Fibroblast of upper back skin (primary cell): ENCODE measurements at regions not wholly inside any gene's neighbourhood (a gene's known extent, or its start where the extent isn't known, plus 50 kb on each side); places are given as distances from the start of the nearest gene placed in this dataset.
"Not testable (repeated sequence)": the region's sequence is repeated elsewhere in the genome, so short reads cannot be mapped to it uniquely, and the experiment has no call there.

Source experiments
- DNase-seq: peaks from one replicate; pipeline ENCODE4 v3.0.0-alpha.2; 2013

DNA sequence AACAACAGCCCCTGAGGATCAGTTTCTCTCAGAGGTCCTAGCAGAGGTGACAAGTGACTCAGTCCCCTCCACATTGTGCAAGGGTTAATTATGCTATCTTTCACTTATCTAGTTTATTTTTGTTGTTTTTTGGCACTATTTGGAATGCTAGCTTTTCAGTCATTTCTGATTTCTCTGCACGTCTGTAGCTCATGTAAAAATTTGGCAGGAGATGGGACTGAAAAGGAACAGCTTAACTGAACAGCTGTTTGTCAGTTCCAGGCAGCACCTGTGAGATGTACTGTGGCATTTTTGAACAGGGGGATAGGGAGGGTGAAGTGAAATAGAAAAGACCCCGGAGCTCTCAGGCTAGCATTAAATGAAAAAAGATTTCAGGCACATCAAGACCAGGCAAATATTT, 313.5 kb downstream of the SUCLA2 start:
- DNase-seq, result no peak

DNA sequence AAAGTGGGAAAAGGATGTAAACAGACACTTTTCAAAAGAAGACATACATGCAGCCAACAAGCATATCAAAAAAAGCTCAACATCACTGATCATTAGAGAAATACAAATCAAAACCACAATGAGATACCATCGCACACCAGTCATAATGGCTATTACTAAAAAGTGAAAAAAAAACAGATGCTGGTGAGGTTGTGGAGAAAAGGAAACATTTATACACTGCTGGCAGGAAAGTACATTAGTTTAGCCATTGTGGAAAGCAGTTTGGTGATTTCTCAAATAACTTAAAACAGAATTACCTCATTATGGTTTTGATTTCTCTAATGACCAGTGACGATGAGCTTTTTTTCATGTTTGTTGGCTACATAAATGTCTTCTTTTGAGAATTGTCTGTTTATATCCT, 315.9 kb downstream of the SUCLA2 start:
- DNase-seq, result not testable (repeated sequence)

DNA sequence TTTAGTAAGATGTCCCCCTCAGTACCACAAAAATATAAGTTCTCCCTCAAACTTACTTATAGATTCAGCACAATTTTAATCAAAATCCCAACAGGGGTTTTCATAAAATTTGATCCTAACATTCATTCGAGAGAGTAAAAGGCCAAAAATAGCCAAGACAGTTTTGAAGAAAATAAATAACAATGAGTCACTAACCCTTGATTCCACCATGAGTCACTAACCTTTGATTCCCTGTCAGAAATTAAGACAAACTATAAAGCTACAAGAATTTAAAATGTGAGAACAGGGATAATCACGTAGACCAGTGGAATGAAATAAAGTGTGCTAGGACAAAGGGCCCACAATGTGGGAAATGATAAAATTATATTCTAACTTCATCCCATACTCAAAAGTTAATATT, 320.3 kb downstream of the SUCLA2 start:
- peak; percentile 50 for DNase-seq

DNA sequence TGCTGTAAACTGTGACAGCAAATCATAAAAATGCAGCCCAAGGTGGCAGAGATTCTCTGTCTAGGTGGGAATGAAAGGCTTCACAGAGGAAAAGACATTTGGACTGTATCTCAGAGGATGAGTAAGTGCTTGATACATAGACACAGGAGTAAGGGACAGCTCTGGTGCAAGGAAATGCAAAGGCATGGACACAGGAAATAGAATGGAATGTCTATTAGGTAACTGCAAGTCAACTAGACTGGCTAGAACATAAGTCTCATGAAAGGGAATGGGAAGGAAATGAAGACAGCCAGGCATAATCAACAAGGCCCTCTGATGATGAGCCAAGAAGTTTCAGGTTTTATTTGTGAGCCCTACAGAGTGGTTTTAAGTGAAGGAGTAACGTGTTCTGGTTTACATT, 321.7 kb downstream of the SUCLA2 start:
- peak; percentile 75 for DNase-seq

DNA sequence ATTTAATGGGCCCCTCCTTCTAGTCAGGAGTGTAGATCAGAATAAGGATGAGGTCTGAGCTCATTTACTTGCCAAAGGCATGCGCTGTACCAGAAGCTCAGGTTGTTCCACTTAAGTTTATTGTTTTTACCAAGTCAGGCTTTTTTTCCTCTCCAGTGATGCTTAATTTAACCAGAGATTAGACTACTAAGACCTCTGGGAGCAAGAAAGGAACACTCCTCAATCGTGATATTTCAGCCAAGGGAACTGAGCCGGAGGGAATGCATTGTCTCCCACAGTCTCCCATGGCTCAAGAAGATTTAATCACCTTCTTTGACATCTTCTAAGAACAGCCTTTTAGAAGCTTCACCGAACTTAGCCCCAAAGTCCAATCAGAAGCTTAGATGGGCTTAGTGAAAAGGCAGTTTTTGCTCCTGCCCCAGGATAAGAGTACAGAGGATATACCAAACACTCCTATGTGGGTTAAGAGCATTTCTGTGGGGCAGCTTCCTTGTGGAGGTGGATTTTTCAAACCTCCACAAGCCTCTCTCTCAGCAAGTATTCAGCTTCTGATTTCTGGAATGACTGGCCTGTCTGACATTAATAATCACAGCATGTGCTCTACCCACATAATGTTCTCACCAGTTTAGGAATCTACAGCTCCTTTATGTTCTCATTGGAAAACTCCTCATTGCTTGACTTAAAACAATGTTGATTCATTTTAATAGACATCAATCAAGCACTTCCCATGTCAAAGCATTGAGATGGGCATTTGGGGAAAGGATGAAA, 322.7 kb downstream of the SUCLA2 start:
- DNase-seq, result peak; percentile 88

DNA sequence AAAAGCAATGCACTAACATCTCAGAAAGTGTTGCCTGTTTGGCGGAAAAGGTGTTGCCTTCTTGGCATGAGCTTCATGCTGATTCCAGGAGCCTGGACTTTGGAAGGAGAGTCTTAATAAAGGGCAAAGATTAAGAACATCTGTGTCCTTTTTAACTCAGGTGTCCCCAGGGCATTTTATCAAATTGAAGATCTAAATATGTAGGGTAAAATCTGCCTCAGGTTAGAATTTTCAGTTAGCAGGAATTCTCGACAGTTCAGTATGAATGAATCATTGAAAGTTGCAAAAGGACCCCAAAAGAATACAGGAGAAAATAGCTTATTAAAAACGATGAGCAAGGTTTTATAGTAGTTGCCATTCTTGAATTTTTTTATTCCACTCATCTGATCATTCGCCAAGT, 325.2 kb downstream of the SUCLA2 start:
- DNase-seq, result no peak

DNA sequence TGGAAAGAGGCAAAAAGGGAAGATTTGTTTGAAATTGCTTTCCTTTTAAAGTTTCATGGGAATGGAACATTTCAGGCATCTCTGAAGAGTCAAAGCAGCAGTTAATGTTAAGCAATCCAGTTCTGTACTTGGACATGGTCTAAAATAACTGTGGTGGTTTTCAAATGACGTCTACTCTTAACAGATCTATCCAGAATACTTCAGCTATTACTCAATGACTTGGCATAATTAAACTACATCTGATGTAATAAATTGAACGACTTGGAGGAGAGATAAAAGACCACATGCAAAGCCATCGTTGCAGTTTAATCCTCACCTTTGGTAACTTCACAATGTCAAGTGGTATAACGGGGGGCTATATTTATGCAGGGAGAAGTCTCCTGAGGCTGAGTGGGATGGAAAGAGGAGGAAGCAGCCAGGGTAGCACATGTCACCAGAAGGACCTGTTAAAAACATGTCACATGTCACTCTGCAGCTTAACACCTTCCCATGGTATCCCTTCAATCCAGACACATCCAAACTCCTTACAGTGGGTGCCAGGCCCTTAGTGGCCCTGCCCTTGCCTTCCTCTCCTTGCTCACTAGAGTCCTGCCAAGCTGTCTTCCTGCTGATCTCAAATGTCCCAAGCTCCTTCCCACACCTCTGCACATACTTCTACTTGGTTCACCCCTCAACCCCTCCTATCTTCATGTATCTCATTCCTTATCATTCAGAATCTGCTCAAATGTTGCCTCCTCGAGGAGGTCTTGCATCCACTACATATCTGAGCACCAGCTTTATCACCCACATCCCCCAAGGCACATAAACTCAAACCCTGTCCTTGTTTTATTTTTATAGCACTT, 327.8 kb downstream of the SUCLA2 start:
- DNase-seq, result peak; percentile 94

DNA sequence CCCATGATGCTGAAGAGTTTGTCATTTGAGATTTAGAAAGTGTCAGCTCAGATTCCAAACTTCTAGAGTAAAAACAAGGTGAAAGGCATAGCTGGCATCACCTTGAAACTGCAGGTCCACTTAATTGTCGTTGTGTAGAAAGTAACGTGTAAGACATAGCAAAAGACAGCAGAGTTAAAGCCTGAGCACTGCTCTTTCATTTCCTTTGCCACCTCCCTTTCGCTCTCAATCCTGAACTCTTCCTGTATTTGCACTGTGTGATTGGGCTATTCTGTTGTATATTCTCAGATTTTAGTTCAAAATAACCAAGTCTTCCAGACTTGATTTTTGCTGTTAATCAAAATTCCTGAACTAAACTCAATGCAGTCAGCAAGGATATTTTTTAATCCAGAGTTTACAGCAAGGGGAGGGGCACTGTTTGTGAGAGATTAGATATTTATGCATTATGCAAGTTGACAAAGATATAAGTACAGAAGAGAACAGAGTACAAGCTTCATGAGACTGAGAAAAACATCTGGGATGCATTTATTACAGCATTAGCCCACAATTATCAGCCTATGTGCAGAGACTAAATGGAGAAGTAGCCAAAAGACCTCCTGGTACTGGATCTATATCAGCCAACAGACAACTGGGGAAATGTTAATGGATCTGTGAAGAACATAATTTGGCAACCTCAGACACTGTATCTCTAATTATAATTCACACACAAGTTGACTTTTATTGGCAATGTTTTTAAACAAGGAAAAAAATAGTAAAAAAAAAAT, 328.6 kb downstream of the SUCLA2 start:
- peak; percentile 60 for DNase-seq

DNA sequence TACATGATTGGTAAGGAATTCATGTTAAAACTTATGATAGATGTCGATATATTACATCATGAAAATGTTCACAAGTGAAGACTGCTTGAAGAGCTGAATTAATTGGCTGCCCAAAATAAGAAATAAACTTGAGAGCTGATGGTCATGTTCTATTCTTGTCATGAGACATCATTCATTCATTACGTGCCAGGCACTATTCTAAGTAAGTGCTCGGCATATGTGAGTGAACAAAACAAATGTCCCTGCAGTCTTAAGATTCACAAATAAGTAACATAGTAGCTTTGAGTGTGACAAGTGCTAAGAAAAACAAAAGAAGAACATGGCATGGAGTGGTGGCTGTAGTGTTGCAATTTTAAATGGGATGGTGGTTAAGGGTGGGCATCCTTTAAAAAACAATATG, 329.3 kb downstream of the SUCLA2 start:
- DNase-seq, result no peak

DNA sequence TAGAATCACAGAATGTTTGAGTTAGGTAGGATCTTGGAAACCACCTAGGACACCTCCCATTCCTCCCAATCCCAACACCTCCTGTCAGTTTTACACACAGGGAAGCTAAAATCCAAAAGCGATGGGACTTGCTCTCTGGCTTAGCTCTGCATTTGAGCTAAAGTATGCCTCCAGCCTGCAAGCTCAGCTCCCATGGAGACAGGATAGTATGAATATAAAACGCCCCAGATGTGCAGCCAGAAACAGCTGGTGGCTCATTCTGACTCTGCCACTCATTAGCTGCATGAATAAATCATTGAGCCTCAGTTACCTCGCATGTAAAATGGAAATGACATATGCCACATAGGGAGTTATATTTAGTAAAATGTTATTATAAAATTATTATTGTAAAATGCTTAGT, 336.0 kb downstream of the SUCLA2 start:
- no peak for DNase-seq

DNA sequence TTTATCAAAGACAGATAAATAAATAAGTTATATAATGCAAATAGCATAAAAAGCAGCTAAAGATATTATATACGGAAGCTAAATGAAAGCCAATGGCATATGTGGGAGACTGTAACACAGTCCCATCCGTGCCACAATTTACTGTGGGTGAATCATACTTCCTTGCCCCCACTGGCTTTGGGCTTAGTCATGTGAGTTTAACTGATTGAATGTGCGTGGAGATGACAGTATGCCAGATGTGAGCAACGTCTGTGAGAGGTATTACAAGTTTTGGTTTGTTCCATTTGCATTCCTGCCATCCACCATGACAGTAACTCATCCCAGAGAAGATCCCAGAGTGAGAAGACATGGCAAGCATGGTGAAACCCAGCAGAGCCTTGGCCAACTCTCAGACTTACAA, 340.0 kb downstream of the SUCLA2 start:
- peak; percentile 88 for DNase-seq

DNA sequence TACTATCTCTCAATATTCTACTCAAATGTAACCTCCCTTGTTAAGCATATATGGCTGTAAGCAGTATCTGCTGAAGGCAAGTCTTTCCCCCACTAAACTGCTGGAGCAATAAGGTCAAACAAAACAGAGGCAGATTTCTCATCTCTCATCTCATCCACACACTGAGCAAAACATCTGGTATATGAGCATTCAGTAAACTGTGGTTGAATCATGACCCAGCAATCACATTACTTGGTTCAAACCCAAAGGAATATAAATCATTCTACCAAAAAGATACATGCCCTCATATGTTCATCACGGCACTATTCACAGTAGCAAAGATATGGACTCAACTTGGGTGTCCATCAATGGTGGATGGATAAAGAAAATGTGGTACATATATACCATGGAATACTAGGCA, 344.4 kb downstream of the SUCLA2 start:
- DNase-seq, result no peak

DNA sequence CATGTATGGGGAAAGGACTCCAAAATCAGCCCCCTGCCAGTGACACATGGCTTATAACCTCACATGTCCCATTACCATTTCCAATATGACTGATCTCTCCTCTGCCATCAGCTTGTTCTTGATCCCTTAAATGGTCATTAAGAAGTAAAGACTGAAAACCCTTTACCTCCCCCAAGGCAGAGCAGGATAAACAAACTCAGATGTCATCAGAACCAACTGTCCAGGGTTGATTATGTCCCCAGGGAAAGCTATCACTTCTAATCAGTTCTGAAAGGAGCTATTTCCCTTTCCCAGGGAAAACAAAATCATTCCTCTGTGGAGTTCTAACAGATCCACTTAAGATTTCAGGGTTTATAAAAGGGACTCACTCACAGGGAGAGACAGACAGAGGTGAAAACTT, 350.9 kb downstream of the SUCLA2 start:
- no peak for DNase-seq

DNA sequence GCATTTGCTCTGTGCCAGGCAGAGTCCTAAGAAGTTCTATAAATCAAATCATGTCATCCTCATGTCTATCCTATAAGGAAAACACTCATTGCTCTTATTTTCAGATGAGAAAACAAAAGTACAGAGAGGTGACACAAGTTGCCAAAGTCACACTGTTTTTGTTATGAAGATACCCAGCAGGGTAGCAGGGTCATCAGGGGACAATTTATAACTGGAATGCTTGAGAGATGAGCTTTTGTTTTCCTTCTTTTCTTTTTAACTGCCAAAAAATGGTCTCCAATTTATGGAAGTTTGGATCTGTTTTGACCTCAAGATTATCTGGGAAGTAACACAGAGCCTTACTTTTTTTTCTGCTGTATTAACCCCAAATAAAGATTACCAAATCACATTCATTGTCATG, 354.1 kb downstream of the SUCLA2 start:
- DNase-seq, result no peak

DNA sequence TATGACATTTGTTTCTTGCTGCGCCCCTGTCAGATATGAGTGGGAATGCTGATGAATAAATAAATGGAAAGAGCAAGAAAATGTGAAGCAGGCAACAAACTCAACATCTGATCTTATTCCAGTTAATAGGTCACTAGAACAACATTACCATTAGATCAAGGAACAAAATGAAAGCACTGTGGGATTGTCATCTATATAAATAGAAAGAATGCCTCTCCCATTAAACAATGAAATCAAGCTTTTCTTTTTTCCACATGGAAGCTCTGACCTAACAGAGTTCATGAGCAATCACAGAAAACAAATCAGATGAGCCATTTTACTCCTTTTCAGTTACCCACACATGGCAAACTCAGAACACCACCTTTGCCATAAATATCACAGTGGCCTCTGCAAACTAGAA, 354.8 kb downstream of the SUCLA2 start:
- no peak for DNase-seq

DNA sequence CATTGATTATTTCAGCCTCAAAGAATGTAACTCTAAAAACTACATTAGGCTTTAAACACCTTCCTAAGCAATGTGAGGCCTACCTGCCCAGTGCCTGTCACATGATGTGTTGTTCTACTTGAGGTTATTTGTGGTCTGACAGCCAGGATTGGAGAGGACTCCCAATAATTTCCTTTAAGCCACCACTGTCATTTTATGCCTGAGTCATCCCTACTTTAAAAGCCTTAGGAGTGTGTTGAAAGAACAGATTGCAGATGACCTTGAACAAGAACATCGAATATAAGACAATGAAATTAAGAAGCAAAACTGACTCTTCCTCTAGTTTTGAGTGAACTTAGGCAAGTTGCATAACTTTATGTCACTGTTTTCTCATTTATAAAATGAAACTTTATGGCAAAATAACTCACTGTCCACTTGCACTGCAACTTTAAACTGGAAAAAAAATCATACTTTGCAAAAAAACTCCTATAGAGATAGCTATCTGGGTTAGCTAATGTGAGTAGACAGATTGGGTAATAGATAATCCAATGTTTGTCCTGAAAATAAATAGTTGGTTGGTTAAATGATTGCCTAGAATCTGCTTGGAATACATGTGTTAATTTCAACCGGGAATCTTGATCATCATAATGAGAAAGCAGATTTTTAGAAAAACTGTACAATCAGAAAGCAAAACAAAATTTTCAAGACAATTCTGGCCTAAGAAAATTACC, 361.2 kb downstream of the SUCLA2 start:
- no peak for DNase-seq

DNA sequence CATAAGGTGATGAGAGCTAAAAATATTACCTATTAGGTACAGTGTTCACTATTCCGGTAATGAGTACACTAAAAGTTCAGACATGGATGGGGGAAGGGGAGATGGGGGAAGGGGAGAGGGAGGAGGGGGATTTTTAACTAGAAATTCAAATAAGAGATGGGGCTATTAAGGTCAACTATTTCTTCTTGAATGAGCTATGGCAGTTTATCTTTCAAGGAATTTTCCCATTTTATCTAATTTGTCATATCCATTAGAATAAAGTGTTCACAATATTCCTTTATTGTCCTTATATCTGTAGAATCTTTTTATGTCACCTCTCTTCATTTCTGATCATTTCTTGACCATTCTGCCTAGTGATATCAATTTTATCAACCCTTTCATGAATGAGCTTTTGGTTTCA, 362.4 kb downstream of the SUCLA2 start:
- DNase-seq, result no peak

DNA sequence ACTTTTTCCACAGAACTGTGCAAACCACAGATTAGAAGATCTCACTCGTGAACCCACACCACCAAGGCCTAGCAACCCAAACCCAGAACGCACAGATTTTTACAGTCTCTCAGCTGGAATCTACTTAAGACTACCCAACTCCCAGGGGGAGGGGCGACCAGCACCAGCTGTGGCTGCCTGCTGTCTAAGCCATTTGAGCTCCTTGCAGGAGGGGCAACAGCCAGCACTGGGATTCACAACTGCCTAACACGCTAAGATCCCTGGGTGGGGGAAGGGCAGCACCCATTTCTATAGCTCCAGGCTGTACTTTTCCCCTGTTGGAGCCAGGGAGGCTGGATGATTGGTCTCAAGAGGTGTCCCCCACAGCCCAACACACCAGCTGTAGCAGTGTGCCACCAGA, 368.8 kb downstream of the SUCLA2 start:
- no peak for DNase-seq

DNA sequence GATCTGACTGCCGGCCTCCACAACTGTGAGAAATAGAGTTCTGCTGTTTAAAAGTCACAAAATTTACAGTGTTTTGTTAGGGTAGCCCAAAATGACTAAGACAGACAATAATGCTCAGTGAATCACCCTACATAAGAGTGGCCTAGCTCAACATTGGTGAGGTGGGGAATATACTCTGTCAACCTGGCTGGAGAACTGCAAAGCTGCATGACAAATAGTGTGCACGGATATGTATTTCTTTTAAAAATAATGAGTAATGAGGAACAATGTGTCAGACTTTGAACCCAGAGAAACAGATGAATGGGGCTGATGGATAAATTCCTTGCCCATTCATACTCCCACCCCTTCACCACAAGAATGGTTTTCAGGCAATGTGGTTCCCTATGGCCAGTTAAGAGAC, 372.4 kb downstream of the SUCLA2 start:
- DNase-seq, result peak; percentile 63

DNA sequence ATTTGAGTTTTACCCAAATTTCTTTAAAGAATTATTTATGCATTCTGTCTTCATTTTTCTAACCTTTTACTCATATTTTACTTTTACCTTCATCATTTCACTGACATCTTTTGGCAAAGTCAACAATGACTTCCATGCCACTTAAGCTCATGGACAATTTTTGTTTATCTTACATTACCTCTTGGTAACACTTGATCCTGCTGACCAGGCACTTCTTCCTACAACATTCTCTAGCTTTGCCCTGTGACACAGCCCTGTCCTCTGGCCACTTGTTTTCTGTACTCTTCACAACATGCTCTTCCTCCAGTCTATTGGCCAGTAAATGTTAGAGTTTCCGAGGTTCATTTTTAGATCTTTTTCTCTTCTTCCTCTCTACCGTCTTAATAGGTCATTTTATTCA, 377.2 kb downstream of the SUCLA2 start:
- DNase-seq, result no peak

DNA sequence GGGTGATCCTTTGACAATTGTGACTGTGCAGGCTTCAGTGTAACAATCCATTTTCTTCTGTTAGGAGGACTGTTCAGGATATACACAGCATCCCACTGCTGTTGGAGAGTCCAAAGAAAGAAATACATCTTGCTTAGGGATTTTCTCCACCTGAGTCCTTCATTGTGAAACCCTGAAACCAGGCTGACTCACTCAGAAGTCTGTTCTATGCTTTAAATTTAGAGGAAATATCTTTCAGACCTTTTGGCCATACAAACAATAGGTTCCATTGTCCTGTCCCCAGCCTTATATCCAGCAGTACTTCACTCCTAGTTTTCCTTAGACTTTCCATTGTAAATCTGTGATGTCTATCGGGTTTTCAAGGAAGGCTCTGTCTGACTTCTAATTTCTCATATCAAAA, 379.1 kb downstream of the SUCLA2 start:
- DNase-seq, result no peak

DNA sequence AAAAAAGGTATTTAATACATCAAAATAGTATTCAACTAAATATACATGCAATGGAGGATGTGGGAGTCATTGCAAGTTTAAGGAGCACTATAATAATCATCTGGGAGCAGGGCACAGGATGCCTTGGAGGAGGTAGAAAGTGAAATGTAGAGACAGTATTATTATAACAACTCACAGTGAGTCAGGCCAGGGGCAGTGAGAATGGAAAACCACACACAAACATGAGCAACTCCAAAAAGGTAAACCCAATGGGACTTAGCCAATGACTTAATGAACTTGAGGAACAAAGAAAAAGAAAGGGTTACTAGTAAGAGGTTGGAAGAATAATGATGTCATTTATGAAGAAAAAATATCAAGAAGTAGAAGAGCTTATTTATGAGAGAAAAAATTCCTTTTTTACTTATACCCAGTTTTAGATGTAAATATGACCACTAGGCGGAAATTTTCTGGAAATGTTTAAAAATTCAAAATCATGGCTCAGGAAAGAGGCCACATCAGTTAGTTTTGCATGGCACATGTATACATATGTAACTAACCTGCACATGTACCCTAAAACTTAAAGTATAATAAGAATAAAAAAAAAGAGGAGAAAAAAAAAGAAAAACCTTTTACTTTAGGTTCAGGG, 389.3 kb downstream of the SUCLA2 start:
- peak; percentile 32 for DNase-seq

DNA sequence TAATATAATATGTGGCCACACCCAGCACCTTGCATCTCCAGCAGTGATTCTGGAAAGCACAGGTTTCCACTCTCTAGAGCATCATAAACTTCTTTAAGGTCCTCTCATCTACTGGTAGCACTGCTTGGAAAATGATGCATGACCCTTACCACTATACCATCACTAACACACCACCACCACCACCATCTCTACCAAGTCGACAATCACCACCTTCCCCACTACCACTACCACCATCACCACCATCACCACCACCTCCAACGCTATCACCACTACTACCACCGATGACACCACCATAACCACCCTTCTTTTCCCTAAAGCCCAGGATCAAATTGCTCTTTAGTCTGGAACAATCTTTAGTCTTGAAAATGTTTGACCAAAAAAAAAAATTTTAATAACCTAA, 390.4 kb downstream of the SUCLA2 start:
- DNase-seq, result no peak
